ENCODE measurements at regions not wholly inside any gene's neighbourhood (a gene's known extent, or its start where the extent isn't known, plus 50 kb on each side); places are given as distances from the start of the nearest gene placed in this dataset.

GRCh38 chr4:84433633-84434222, 65.4 kb downstream of the NKX6-1 start:
- TF ChIP-seq CTCF (conservative IDR thresholded peaks at IDR 0.05; ENCODE audit: low read depth, low read length): no peak
- no peak for TF ChIP-seq EZH2 (IDR thresholded peaks at IDR 0.05; ENCODE audit: borderline replicate concordance, low read depth, low read length, poor library complexity, severe bottlenecking)
